Thoracic aorta (tissue), 2 donors: ENCODE measurements at regions not wholly inside any gene's neighbourhood (a gene's known extent, or its start where the extent isn't known, plus 50 kb on each side); places are given as distances from the start of the nearest gene placed in this dataset.

ENCODE experiments used
- ATAC-seq: fragments of 150-250 bp; one replicate; pipeline ENCODE4 v1.8.0; 2017; ENCODE audit warnings: low read depth; ENCODE audit not compliant: insufficient number of reproducible peaks, low FRiP score
- DNase-seq: peaks from one replicate; pipeline ENCODE4 v3.0.0-alpha.2; 2020; ENCODE audit warnings: low spot score
- H3K27ac ChIP-seq, 2 donors: fragments of 200-600 bp; sonication (generic); 1 replicate in 1 of 2; 2 replicates in 1 of 2; pipeline ENCODE4 v1.5.1; 2016; ENCODE audit warnings: mild to moderate bottlenecking in 2 of 2, moderate library complexity in 2 of 2
- H3K27me3 ChIP-seq: fragments of 200-600 bp; sonication (generic); replicated peaks from 2 replicates; pipeline ENCODE4 v1.6.0; 2016; ENCODE audit warnings: mild to moderate bottlenecking; ENCODE audit not compliant: insufficient read depth
- H3K36me3 ChIP-seq: fragments of 200-600 bp; sonication (generic); one replicate; pipeline ENCODE4 v1.5.1; 2016
- H3K4me1 ChIP-seq, 2 donors: fragments of 200-600 bp; sonication (generic); 1 replicate in 1 of 2; 2 replicates in 1 of 2; pipeline versions ENCODE4 v1.5.1 to v1.6.0; 2016; ENCODE audit warnings: low read depth in 2 of 2, mild to moderate bottlenecking in 1 of 2; ENCODE audit not compliant: control insufficient read depth in 1 of 2
- H3K4me3 ChIP-seq: fragments of 200-600 bp; sonication (generic); 2 replicates; pipeline ENCODE4 v1.5.1; 2016; ENCODE audit warnings: mild to moderate bottlenecking
- H3K9me3 ChIP-seq: fragments of 200-600 bp; sonication (generic); 2 replicates; pipeline ENCODE4 v1.5.1; 2016
- CTCF ChIP-seq: fragments of 200-600 bp; sonication (generic); IDR thresholded peaks from one replicate; pipeline ENCODE4 v1.5.1; 2019; ENCODE audit warnings: antibody characterized with exemption

GRCh38 chr2:134140251-134140661 lies 113.6 kb upstream of the MGAT5 start:
- H3K4me3 ChIP-seq = no peak overlapping the region
- TF ChIP-seq CTCF = no peak
- no peaks in the 10 kb centered on the region for H3K36me3 ChIP-seq
- ATAC-seq (no peak), DNase-seq (no peak)
- no peak overlapping the region for H3K27ac ChIP-seq
- H3K9me3 ChIP-seq = no peaks in the 10 kb centered on the region
- no peaks in the 10 kb centered on the region for H3K27me3 ChIP-seq
- peaks cover 20 to 41% of the 10 kb centered on the region in 2 donors for H3K4me1 ChIP-seq

GRCh38 chr2:134141598-134142340 lies 112.1 kb upstream of the MGAT5 start:
- TF ChIP-seq CTCF = no peak
- DNase-seq (no peak), ATAC-seq (no peak)
- no peak overlapping the region for H3K4me3 ChIP-seq
- H3K36me3 ChIP-seq = no peaks in the 10 kb centered on the region
- H3K27me3 ChIP-seq = no peaks in the 10 kb centered on the region
- H3K27ac ChIP-seq = no peak overlapping the region
- peaks cover 24 to 51% of the 10 kb centered on the region in 2 donors for H3K4me1 ChIP-seq
- H3K9me3 ChIP-seq = no peaks in the 10 kb centered on the region

GRCh38 chr2:134142341-134142738 lies 111.5 kb upstream of the MGAT5 start:
- no peaks in the 10 kb centered on the region for H3K9me3 ChIP-seq
- peaks cover 22 to 45% of the 10 kb centered on the region in 2 donors for H3K4me1 ChIP-seq
- no peak for TF ChIP-seq CTCF
- no peak for ATAC-seq
- DNase-seq = no peak
- H3K27me3 ChIP-seq = no peaks in the 10 kb centered on the region
- H3K27ac ChIP-seq = no peak overlapping the region
- no peak overlapping the region for H3K4me3 ChIP-seq
- no peaks in the 10 kb centered on the region for H3K36me3 ChIP-seq

GRCh38 chr2:134142903-134143302 lies 111.0 kb upstream of the MGAT5 start:
- ATAC-seq (no peak), DNase-seq (no peak)
- H3K27ac ChIP-seq = no peak overlapping the region
- H3K27me3 ChIP-seq = no peaks in the 10 kb centered on the region
- TF ChIP-seq CTCF = no peak
- no peaks in the 10 kb centered on the region for H3K36me3 ChIP-seq
- no peak overlapping the region for H3K4me3 ChIP-seq
- H3K9me3 ChIP-seq = no peaks in the 10 kb centered on the region
- peaks cover 18 to 40% of the 10 kb centered on the region in 2 donors for H3K4me1 ChIP-seq

GRCh38 chr2:134143568-134143967 lies 110.3 kb upstream of the MGAT5 start:
- peaks cover 11 to 33% of the 10 kb centered on the region in 2 donors for H3K4me1 ChIP-seq
- ATAC-seq (no peak), DNase-seq (no peak)
- no peak overlapping the region for H3K4me3 ChIP-seq
- TF ChIP-seq CTCF = no peak
- H3K9me3 ChIP-seq = no peaks in the 10 kb centered on the region
- no peaks in the 10 kb centered on the region for H3K36me3 ChIP-seq
- no peak overlapping the region for H3K27ac ChIP-seq
- H3K27me3 ChIP-seq = no peaks in the 10 kb centered on the region
